ENCODE measurements at regions not wholly inside any gene's neighbourhood (a gene's known extent, or its start where the extent isn't known, plus 50 kb on each side); places are given as distances from the start of the nearest gene placed in this dataset.

DNA sequence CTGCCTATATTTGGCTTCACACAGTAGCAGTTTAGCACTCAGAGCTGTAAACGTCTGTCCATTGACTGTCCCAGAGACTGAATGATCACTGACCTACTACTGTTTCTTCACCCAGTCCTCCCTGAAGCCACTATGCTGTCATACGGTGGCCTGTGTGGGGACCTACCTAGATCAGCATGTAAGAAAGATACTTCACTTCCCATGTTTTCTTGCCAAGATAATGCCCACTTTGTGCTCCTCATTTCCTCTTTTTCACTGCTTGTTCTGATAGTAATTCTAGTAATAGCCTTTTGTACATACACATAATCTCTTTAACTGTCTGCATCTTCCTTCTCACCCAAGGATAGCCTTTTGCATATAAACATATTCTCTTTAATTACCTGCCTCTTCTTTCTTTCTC, 109.9 kb upstream of the TIAM2 start:
- intact Hi-C loops (cut with DNase I), result no loop called here
- DNase-seq, result no peak

DNA sequence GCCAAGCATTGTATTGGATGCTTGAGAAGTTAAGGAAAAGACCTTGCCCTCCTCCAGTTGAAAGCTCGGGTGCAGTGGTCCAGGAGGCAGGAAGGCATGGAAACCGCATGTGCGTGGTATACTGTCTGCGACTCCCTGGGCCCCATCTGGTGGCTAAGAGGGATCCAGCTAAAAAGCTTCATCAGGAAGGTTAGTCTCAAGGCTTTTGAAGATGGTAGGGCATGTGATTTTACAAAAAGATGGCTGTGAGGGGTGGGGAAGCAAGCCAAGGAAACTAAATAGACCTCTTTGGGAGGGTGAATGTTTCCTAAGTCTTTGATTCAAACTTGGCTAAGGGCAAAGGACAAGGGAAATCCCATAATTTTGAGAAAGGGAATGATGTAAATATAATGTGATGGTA, 109.1 kb upstream of the TIAM2 start:
- DNase-seq, result no peak
- intact Hi-C loops (cut with DNase I), result no loop called here

DNA sequence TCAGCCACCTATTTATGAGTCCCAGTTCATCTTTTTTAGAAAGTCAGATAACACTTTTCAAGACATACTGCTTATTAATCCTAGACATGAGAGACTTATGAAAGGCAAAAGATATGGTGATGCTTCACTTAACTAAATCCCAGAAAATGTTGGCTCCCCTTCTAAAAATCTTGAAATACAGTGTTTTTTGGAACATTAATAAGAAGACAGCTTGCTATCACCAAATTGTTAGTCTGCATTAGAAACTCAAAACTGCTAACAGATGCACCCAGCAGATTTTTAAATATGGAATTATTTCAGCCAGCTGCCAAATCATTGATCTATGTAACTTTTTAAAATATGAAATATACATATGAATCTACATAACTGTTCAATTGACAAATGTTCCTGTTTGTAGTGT, 108.6 kb upstream of the TIAM2 start:
- intact Hi-C loops (cut with DNase I), result no loop called here
- DNase-seq, result no peak

- DNase-seq, result no peak
- intact Hi-C loops (cut with DNase I), result no loop called here
Observed at GRCh38 chr6:154887051-154887450, 108.1 kb upstream of the TIAM2 start.

- intact Hi-C loops (cut with DNase I), result no loop called here
- DNase-seq, result no peak
Observed at GRCh38 chr6:154888421-154889295, 106.5 kb upstream of the TIAM2 start.

DNA sequence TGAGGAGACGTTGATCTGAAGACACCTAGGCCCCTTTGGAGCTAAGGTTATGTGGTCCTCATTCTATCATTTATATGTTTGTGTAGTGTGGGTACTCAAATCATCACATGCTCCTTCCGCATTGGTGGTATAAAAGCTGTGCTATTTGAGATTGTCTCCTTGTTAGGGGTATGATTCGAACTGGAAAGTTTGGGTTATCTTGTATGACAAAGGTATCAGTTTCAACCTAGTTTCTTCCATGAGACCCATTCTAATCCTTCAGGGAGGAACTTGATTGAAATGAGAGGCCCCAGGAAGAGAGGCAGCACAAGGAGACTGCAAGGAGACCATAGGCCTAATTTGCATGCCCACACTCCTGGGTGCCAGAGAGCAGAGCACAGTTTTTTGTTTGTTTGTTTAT, 104.2 kb upstream of the TIAM2 start:
- intact Hi-C loops (cut with DNase I), result no loop called here
- no peak for DNase-seq

DNA sequence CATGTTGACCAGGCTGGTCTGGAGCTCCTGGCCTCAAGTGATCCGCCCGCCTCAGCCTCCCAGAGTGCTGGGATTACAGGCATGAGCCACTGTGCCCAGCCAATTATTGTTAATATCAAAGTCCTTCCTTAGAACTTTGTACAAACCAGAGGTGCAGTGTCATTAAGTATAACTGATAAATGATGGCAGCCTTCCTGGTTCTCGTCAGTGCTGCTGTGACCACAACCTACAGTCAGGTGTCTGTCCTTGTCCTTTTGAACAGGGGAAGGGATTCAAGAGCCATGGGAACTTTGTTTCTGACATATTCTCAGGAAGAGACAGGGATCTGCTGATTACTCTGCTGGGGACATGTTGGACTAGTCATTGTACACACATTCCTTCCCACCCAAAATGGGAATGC, 103.2 kb upstream of the TIAM2 start:
- no peak for DNase-seq
- intact Hi-C loops (cut with DNase I), result no loop called here

DNA sequence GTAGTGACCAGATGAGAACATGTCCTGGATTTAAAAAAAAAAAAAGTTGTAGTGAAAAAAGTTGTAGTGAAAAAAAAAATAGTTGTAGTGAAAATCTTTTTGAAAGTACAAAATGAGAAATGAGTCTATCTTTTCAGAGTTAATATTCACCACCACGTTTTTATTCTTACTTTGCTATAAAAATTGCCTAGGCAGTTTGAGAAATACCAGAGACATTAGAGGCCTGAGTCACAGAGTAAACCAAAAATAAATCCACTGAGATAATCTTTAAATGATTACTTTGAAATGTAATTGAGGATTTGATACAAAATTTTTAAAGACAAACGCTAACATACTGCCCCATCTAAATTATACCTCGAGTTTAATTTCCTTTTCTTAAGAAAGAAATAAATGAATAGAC, 101.2 kb upstream of the TIAM2 start:
- no peak for DNase-seq
- intact Hi-C loops (cut with DNase I), result no loop called here

DNA sequence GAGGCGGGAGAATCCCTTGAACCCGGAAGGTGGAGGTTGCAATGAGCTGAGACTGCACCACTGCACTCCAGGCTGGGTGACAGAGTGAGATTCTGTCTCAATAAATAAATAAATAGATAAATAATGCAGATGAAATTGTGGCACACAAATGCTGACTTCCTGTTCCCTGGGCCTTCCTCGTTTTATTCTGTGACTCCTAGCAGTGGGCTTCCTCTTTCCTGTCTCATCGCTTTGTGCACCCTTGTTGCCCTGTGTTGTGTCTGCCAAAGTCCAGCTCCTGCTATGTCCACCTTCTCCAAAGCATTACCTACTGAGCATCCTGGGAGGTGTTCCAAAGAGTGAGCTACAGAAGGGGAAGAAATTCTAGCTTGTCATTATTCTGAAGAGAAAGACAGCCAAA, 100.2 kb upstream of the TIAM2 start:
- intact Hi-C loops (cut with DNase I), result no loop called here
- DNase-seq, result no peak

DNA sequence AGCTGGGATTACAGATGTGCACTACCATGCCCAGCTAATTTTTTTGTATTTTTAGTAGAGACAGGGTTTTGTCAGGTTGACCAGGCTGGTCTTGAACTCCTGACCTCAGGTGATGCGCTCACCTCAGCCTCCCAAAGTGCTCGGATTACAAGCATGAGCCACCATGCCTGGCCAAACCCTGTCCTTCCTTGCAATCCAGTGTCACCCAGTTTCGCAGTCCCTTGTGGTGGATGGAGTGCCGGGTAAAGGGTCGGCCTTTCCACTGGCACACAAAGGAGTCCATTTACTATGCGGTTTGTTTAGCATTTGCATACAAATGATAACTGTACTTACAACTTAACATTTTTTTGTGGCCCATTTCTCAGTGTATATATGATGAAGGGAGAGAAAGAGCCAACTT, 99.3 kb upstream of the TIAM2 start:
- intact Hi-C loops (cut with DNase I), result no loop called here
- peak in 1 of 10 donors; percentile 43 for DNase-seq

DNA sequence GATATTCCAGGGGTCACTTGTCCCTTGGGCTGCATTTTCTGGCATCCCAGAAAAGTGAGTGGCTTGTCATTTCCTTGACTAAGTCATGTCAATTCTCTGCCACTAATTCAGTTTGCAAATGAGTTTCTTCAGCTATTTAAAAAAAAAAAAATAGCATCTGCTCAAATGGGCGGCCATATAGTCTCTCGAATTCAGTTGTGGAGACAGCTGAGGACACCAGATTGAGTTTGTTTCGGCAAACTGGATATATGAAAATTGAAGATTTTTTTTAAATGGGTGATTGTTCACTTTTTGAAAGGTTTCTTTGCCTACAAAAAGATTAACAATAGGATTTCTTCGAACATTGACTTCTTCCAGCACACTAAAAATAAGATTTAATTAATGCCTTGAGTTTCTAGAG, 96.3 kb upstream of the TIAM2 start:
- DNase-seq, result no peak
- intact Hi-C loops (cut with DNase I), result no loop called here

GRCh38 chr6:154899824-154900463, 95.2 kb upstream of the TIAM2 start:
- intact Hi-C loops (cut with DNase I), result no loop called here

GRCh38 chr6:154901876-154902552, 93.1 kb upstream of the TIAM2 start:
- DNase-seq, result peak in 9 of 10 donors; percentile 17 to 88 (median 38)
- intact Hi-C loops (cut with DNase I), result no loop called here

More at GRCh38 chr6:154899824-154900463, 95.2 kb upstream of the TIAM2 start:
- no peak for DNase-seq

DNA sequence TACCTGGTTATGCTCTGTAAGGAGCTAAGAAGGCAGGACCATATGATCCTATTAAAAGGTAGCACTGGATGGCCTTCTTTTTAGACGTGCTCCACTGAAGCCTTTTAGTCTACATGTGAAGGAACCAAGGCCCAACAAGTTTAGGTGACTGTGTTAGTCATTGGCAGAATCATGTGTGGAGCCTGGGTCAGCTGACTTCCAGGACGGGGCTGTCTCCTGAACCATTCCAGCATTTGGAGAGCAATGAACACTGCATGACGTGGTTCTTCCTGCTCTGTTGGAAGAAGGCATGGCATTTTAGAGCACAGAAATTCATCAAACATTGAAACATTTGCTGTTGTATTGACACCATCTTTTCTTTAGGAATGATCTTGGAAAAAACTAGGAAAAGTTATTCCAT, 87.8 kb upstream of the TIAM2 start:
- intact Hi-C loops (cut with DNase I), result no loop called here
- DNase-seq, result no peak

DNA sequence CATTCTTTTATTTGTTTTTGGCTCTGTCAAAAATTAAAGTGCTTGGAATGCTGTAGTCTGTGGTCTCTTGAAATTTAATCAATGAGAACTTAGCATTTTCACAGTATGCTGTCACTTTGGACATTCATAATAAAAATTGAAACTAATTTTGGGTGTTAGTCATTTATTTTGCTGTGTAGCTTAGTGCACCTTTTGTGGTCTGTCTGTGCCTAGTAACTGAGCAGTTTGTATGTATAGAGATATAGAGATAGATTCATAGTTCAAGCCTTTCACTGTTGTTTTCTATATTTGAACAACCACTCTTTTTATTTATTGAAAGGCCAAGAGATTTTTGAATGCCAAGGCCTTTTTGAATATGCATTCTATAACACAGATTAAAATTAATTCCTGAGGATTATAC, 86.4 kb upstream of the TIAM2 start:
- intact Hi-C loops (cut with DNase I), result no loop called here
- no peak for DNase-seq

DNA sequence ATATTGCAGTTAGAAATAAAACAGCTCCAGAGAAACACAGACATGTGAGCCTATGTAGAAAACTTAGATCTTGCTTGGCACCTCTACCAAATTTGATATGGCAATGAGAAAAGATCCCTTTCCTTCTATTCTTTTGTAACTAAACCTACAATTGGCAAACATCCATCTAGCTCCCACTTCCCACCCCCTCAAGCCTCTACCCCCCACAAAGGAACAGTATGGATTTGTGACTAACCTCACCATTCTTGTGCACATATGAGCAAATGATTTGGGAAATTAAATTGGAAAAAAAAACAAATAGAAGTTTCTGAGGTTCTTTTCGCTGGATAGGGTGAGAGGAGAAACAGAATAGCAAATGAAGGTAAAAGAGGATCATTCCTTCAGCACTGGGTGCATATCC, 85.8 kb upstream of the TIAM2 start:
- intact Hi-C loops (cut with DNase I), result no loop called here
- no peak for DNase-seq

GRCh38 chr6:154909821-154910220, 85.3 kb upstream of the TIAM2 start:
- intact Hi-C loops (cut with DNase I), result no loop called here
- no peak for DNase-seq

DNA sequence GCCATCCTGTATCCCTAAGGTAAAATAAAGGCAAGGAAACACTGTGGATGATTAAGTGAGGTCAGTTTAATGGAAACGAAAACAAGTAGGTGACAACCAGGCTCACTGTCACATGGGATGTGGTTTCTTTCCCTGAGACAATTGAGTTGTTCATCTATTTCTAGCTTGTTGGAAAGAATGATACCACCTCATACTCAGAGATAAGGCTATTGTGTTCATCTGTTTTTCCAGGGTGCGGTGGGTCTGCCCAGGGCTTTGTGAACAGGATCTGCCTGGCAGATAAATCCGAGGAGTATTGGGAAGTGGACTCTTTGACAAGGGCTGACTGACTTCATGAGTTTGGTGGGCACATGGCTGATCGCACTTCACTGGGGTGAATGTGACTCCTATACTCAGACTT, 80.8 kb upstream of the TIAM2 start:
- intact Hi-C loops (cut with DNase I), result no loop called here
- DNase-seq, result no peak

DNA sequence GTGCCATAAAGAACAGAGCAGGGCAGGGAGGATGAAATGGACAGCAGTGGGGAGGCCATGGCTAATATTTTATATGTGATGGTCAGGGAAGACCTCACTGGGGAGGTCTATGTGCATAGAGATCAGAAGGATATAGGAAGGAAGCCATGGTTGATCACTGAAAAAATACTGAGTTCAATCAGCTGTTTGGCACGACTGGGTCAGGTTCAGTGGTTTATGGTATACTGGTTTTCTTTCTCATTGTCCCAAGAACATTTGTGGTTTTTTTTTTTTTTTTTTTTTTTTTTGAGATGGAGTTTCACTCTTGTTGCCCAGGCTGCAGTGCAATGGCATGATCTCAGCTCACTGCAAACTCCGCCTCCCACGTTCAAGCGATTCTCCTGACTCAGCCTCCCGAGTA, 78.3 kb upstream of the TIAM2 start:
- intact Hi-C loops (cut with DNase I), result no loop called here
- DNase-seq, result no peak

GRCh38 chr6:154917941-154918340, 77.2 kb upstream of the TIAM2 start:
- intact Hi-C loops (cut with DNase I), result no loop called here
- no peak for DNase-seq

GRCh38 chr6:154919806-154920205, 75.3 kb upstream of the TIAM2 start:
- intact Hi-C loops (cut with DNase I), result no loop called here
- no peak for DNase-seq
